GM18508 (cell line): ENCODE measurements at regions not wholly inside any gene's neighbourhood (a gene's known extent, or its start where the extent isn't known, plus 50 kb on each side); places are given as distances from the start of the nearest gene placed in this dataset.

Source experiments
- ATAC-seq: cut with Tn5 transposase; IDR thresholded peaks from one replicate; pipeline ENCODE4 v1.9.1; 2021; ENCODE audit warnings: moderate number of reproducible peaks; ENCODE audit not compliant: insufficient read depth, unreplicated experiment

DNA sequence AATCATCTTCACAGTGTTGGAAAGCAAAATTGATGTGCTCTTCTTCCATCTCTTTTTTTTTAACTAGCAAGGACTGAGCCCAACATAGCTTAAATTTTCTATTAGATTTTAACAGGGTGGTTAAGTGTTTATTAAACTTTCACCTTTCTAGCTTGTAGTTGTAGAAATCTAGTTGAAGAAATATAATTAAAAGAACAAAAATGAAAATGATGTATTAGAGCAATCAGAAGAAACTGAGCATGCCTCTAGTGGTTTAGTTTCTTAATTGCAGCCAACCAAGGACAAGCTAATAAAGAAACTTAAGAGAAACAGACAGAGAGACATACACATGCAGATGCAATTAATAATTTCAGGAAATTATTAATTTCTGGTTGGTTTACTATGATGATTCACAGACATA lies 673.0 kb upstream of the LMO3 start:
- ATAC-seq = no peak

DNA sequence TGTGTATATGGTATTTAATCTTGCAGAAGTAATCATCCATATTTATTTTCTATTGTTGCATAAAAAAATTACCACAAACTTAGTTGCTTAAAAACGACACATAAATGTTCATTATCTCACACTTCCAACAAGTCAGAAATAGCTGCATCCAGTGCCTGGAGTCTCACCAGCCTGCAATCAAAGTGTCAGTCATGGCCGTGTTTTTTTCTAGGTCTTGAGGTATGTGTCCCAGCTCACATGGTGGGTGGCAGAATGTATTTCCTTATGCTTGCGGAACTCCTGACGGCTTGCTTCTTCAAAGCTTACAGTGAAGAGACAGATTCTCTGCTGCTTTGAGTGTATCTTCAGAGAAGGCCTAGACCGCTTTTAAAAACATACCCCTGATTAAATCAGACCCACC lies 670.2 kb upstream of the LMO3 start:
- no peak for ATAC-seq

DNA sequence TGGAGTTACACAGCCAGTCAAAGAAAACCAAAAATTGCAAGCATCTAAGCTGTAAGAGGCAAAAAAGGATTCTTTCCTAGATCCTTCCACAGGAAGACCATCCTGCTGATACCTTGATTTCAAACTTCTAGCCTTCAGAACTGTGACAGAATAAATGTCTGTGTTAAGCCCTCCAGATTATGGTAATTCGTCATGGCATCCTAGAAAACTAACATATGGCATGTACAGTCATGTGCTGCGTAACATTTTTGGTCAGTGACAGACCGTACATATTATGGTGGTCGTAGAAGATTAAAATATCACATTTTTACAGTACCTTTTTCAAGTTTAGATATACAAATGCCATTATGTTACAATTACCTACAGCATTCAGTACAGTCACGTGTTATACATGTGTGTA lies 660.9 kb upstream of the LMO3 start:
- no peak for ATAC-seq

DNA sequence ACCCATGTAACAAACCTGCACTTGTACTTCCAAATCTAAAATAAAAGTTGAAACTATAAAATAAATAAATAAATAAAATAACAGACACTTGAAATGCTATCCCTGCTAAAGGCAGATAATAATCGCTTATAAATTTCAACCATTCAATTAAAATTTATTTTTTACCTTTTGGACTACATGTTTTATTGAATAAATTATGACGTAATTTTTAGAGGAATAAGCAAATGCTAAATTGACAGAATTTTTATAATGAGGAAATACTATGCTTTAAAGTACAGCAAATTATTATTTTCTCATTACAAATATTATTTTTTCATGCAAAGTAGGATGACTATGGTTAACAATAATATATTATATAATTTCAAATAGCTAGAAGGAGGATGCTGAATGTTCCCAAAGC lies 658.6 kb upstream of the LMO3 start:
- no peak for ATAC-seq

DNA sequence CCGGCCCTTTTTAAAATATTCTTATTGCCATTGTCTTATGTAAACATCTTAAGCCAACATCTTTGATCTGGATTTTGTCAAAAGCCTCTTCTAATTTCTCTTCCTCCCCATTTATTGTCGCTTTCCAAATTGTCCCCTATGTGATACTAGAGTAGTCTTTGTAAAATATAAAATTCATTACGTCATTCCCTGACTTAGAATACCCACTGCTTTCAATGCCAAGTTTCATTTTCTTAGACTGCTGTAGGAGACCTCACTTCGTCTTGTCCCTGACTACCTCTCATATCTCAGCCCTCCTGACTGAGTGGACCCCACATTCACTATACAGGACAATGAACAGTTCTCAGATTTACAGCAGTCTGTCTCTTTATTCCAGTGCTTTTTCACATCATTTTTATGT lies 633.9 kb upstream of the LMO3 start:
- no peak for ATAC-seq

DNA sequence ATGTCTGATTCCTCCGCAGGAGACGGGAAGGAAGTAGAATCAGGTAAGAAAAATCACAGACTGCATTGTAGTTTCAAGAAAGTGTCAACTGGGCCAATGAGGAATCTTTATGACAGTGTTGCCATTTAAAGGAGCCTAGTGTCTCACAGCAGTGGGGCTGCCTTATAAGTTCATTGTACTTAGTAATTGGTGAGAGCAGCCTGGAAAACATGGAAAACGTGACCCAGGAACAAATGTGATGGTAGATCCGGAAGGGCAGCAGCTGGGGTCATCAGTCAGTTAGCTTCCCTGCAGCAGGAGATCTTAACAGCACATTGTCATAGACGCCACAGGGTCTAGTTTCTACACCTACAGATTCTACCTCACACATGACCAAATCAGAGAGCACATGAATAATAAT lies 630.0 kb upstream of the LMO3 start:
- ATAC-seq = no peak

DNA sequence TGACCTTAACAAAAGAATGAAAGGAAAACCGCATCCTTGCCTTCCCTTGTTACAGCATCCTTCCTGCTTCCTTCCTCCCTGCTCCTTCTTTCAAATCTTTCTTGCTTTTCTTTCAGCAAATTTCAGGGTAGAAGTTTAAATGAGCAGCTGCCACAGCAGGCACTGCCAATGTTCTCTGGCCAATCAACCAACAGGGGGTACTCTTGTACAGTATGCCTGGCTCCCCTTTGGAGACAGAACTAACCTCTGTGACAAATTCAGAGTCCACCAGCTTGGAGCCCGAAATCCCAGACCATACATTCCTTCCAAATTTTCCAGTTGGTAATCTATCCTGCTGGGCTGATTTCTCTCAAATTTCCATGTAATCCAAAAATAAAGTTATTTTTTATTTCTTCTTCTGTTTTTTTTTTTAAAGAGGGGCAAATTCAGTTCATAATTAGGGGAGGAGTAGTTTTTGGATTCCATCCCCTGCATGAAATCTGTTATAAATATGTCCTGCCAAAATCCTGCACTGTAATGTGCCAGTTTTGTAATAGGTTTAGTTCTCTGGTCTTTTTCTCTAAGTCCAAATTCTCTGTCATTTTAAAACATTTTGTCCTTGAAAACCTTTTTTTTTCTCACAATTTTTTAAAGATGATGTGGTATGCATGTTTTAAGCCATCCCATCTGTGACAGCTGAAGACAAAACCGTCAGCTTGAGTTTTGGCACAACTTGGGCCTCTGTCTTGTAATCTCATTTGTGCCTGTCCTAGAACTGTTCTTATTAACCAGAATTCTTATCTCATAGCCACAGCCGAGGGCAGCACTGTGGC lies 610.0 kb upstream of the LMO3 start:
- ATAC-seq = no peak

DNA sequence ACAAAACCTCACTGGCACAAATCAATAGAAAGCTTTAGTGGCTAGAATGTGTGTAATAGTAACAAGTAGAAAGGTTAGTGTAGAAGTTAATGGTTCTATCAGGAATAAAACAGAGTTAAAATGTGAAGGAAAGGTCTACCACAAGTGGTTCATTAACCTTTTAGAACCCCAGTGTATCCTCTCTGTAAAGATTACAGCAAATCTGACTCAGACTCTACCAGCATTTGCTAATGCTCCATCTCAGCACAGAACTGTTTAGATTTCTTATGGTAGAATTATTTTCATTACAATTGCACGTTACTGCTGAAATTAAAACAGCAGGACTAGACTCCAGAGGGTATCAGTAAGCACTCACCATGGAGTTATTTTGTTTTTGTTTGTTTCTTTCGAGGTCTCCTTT lies 609.0 kb upstream of the LMO3 start:
- ATAC-seq = no peak

DNA sequence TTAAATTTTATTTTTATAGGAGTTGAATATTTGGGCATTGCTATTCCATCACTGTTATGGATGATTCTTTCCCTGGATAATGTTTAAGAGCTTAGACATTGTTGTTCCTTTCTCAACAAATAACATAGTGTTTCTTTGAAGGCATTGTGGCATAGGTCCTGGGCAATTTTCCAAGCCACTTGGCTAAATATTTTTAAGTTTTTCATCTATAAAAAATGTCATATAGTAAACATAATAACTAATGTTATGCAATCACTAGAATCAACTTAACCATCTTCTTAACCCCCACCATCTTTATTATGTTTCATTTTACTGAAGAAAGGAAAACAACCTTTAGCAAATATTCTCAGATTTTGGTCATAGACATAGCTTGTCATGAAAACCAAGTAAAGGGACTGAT lies 600.6 kb upstream of the LMO3 start:
- ATAC-seq = no peak

DNA sequence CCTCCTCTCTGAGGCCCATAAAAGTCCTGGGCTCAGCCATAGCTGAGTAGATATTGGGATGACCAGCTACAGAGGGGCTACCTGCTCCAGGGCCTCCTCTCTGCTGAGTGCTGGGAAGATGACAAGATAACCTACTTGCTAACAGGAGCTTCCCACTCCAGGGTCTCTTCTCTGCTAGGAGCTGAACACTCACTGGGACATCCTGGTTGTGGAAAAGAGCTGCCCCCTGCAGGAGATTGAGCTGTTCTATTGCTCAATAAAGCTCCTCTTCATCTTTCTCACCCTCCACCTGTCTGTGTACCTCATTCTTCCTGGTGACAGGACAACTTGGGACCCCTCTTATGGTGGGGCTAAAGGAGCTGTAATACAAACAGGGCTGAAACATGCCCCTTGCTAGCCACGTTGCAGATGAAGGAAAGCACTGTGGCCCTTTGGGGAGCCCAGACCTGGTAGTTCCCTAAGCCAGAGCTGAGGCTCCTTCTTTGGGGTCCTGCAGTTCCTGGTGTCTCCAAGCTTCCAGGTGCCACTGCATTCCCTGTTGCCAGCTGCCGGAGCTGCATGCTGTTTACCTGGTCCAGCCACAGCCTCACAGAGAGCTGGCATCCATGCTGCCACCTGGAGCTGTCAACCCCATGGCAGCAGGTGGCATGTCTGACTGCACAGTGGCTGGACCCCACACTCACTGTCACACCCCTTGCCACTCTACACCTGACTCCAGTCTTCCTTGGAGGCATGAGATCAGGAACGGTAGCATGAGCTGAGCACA lies 598.5 kb upstream of the LMO3 start:
- no peak for ATAC-seq

DNA sequence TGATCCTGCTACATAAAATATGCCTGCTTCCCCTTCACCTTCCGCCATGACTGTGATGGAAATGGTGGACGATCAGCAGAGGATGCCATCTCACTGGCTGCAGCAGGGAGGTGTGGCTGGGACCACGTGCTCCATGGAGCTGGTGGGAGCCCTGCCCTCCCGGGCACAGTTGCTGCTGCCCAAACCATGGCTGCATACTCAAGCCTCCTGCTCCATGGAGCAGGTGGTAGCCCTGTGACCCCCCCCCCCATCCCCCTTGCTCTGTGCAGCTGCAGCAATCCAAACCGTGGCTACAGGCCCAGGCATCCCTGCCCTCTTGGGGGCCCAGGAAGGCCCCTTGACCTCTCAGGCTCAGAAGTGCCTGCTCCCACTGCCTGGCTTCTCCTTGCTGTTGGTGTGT lies 597.5 kb upstream of the LMO3 start:
- ATAC-seq = no peak

DNA sequence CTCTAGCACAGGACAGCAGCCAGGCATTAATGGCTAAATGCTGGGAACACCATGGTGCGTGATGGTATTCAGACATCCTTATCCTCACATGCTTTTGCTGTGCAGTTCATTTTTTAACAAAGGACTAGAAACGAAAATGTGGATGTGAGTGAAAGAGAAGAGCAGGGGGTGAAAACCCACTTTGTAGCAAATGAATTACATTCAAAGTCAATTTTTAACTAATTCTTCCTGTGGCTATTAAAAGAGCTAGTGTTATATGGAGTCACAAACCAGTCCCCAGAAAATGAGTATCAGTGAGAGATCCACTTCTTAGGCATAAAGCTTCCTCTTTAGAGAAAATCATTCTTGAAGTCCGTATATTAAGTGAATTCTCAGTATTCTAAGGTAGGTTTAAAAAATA lies 592.0 kb upstream of the LMO3 start:
- ATAC-seq = peak; percentile 57

DNA sequence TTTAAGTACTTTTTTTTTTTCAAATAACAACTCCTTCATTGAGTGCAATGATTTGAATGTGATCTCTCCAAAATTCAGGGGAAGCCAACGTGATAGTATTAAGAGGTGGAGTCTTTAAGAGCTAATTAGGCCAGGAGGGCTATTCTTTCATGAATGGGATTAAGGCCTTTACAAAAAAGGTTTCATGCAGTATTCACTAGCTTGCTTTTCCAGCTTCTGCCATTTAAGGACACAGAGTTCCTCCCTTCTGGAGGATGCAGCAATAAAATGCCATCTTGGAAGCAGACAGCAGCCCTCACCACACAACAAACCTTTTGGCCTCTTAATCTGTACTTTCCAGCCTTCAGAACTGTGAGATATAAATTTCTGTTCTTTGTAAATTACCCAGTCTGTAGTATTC lies 586.8 kb upstream of the LMO3 start:
- no peak for ATAC-seq

DNA sequence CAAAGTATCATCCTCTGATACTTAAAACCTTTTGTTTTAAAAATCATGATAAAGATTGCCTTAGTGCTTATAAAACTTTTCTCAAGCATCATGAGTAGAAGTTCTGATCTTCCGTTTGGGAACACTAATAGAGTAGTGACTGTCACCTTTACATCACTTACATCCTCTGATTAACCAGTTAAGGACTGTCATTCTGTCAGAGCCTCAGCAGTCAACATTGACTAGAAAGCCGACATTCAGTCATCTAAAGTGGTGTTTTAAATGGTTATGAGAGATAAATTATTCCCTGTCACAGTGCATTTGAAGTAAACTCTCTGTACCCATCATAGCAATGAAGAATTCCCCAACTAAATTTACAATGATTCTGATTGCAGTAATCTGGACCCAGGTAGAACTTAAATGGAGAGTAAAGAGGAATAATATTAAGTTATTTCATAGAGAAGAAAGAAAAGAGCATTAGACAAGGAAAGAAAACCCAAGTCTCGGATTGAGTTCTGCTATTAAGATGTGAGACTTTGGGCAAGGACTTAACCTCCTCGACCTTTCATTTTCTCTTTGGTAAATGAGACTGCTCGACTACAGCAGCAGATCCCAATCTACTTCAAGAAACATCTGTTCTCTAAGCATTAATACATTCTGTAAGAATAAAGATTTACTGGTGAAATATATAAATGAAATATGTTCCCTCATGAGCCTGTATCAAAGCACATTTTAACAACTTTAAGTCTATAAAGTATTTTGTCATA lies 563.9 kb upstream of the LMO3 start:
- no peak for ATAC-seq

DNA sequence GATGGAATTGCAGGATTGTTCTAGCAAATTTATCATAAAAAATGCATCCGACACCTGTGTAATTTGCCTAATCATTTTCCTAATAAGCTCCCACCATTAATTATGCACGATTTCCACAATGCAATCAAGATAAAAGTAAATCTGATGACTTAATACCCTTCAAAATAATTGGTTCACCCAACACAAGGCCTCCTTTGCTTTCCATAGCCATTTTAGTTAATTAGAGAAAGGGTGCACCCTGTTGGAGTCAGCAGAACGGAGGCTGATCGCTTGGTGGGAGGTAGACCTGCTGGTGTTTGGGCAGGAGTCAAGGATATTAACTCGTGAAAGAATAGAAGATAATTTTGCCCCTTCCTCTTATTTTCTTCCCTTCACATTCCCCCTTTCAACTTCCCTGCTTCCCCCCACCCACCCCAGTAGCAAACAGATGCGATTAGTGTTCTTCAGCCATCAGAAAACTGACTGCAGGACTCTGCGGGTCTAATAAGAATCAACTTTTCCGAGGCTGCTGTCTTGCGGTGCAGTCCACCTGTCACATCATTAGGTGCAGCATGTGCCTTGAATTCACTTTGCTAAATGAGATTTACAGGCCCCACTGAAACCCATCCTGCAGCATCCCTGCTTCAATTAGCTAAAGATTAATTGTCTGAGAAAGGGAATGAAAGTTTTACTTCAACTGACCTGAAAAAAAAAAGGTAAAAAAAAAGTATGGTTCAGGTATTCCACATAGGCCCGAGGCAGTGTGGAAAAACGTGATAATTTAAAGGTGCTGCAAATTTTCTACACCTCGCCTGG lies 553.7 kb upstream of the LMO3 start:
- no peak for ATAC-seq

DNA sequence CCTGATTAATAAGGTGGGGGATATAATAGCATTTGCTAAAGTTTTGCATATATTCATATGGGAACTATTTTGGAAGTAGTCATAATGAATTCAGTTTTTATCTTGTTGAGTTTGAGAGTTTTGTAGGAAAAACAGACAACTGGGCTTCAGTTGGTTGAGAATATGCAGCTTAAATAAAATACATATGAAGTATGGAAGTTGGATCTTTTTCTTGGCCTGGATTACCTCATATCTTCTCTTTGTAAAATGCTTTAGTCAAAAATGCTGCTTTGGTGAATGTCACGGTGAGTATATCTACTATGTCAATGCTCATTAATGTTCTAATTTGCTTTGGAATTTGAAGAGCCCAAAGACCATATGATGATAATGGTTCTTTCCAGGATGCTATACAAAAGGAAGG lies 552.2 kb upstream of the LMO3 start:
- ATAC-seq = no peak

DNA sequence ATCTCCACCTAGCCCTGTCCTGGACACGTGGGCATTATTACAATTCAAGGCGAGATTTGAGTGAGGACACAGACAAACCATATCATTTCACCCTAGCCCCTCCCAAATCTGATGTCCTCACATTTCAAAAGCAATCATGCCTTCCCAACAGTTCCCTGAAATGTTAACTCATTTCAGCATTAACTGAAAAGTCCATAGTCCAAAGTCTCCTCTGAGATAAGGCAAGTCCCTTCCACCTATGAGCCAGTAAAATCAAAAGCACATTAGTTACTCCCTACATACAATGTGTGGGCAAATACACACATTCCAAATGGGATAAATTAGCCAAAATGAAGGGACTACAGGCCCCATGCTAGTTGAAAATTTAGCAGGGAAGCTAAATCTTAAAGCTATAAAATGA lies 546.0 kb upstream of the LMO3 start:
- ATAC-seq = no peak

DNA sequence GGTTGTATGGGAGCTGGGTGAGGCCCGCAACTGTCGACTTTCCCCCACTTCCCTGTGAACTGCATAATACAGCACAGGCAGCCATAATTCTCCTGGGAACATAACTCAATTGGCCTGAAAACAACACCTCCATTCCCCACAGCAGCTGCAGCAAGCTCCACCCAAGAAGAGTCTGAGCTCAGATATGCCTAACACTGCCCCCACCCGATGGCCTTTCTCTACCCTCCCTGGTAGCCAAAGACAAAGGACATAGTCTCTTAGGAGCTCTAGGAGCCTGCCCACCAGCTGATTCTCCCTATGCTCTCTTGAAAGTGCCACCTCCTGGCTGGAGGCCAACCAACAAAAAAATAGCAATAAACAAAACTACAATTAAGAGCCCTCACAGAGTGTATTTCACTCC lies 542.7 kb upstream of the LMO3 start:
- ATAC-seq = no peak

DNA sequence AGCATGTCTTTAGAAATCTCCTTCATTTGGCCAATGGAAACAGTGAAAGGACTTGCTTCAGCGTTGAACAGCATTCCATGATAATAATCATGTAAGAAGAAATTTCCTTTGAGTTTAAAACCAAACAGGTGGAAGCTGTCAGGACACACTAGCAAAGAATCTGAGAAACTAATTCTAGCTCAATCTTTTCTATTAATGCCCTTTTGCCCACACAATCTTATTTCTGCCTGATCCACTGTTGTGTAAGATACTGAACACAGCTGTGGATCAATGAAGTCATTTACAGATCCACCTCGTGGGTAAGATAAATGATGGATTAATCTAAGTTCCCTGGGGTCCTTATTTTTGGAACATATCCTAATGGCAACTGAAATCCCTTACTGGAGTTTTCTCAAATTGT lies 536.9 kb upstream of the LMO3 start:
- no peak for ATAC-seq

DNA sequence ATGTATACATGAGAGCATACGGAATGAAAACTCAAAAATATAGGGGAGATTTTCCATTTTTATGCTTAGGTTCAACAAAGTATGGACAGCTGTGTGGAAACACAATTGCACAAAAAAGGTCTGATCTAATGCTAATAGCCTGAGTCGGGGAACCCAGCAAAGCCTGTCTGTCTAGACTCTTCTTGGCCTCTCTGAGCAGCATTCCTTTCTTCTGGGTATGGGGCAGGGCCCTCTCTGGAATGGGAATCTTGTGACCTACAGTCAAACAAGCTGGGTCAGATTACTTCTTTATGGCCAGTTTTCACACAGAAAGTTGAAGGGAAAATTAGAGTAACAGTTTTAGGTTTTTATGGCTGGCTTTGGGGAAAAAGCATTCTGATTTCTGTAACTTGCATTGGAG lies 534.0 kb upstream of the LMO3 start:
- ATAC-seq = no peak

DNA sequence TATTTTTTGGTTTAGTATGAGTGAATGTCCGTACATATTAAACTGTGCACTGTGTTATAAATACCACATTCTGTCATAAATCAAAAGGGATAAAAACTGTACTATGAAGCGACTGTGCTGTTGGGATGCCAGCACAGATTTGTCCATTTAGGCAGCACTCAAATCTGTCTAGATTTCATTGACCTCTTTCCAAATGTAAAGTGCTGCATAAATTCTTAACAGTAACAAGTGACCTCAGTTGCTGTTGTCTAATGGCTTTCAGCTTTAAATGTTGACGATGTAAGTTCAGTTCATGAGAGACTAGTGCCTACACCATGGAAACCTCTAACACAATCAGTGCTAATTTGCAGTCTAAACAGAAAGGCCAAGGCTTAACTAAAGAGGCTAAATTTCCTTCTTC lies 531.4 kb upstream of the LMO3 start:
- no peak for ATAC-seq
